EH (cell line): ENCODE measurements at regions not wholly inside any gene's neighbourhood (a gene's known extent, or its start where the extent isn't known, plus 50 kb on each side); places are given as distances from the start of the nearest gene placed in this dataset.
A peak's percentile ranks its signal among the peaks of the same experiment; 100 is the strongest.
"Not testable (repeated sequence)": the region's sequence is repeated elsewhere in the genome, so short reads cannot be mapped to it uniquely, and the experiment has no call there.

Experiments used
- DNase-seq: peaks from one replicate; pipeline ENCODE4 v3.0.0-alpha.2; 2015; ENCODE audit warnings: low read depth

- DNase-seq: no peak
Observed at GRCh38 chr5:163789870-163790269, 284.5 kb downstream of the MAT2B start.

GRCh38 chr5:163790497-163790896, 285.1 kb downstream of the MAT2B start:
- no peak for DNase-seq

- DNase-seq: no peak
Observed at GRCh38 chr5:163794993-163795392, 289.6 kb downstream of the MAT2B start.

GRCh38 chr5:163807781-163808180, 302.4 kb downstream of the MAT2B start:
- DNase-seq: peak; percentile 1

- DNase-seq: no peak
Observed at GRCh38 chr5:163809473-163809872, 304.1 kb downstream of the MAT2B start.

GRCh38 chr5:163813900-163814299, 308.5 kb downstream of the MAT2B start:
- DNase-seq: no peak

- DNase-seq: no peak
Observed at GRCh38 chr5:163815240-163815791, 309.9 kb downstream of the MAT2B start.

GRCh38 chr5:163821142-163821541, 315.7 kb downstream of the MAT2B start:
- DNase-seq: no peak

GRCh38 chr5:163822548-163822947, 317.1 kb downstream of the MAT2B start:
- no peak for DNase-seq

GRCh38 chr5:163825661-163826060, 320.2 kb downstream of the MAT2B start:
- DNase-seq: no peak

- DNase-seq: no peak
Observed at GRCh38 chr5:163826201-163826600, 320.8 kb downstream of the MAT2B start.

- DNase-seq: no peak
Observed at GRCh38 chr5:163832155-163832554, 326.7 kb downstream of the MAT2B start.

- DNase-seq: peak; percentile 7
Observed at GRCh38 chr5:163838738-163839137, 333.3 kb downstream of the MAT2B start.

- peak; percentile 8 for DNase-seq
Observed at GRCh38 chr5:163846512-163846911, 341.1 kb downstream of the MAT2B start.

- DNase-seq: no peak
Observed at GRCh38 chr5:163855754-163856153, 350.3 kb downstream of the MAT2B start.

- no peak for DNase-seq
Observed at GRCh38 chr5:163861670-163862069, 356.3 kb downstream of the MAT2B start.

GRCh38 chr5:163867324-163867723, 361.9 kb downstream of the MAT2B start:
- DNase-seq: no peak

- no peak for DNase-seq
Observed at GRCh38 chr5:163867738-163868137, 362.3 kb downstream of the MAT2B start.

GRCh38 chr5:163869581-163869980, 364.2 kb downstream of the MAT2B start:
- DNase-seq: no peak

GRCh38 chr5:163870441-163870840, 365.0 kb downstream of the MAT2B start:
- DNase-seq: no peak

- DNase-seq: no peak
Observed at GRCh38 chr5:163874431-163874830, 369.0 kb downstream of the MAT2B start.

- DNase-seq: not testable (repeated sequence)
Observed at GRCh38 chr5:163874912-163875311, 369.5 kb downstream of the MAT2B start.

GRCh38 chr5:163877865-163878264, 372.4 kb downstream of the MAT2B start:
- no peak for DNase-seq

- DNase-seq: no peak
Observed at GRCh38 chr5:163878490-163878889, 373.1 kb downstream of the MAT2B start.

GRCh38 chr5:163880302-163880701, 374.9 kb downstream of the MAT2B start:
- DNase-seq: peak; percentile 30
